GF-D8 (cell line): ENCODE measurements at regions not wholly inside any gene's neighbourhood (a gene's known extent, or its start where the extent isn't known, plus 50 kb on each side); places are given as distances from the start of the nearest gene placed in this dataset.
"Not testable (repeated sequence)": the region's sequence is repeated elsewhere in the genome, so short reads cannot be mapped to it uniquely, and the experiment has no call there.

Experiments used
- DNase-seq: peaks from one replicate; lab custom pipeline; 2025; lab: John Stamatoyannopoulos, UW

DNA sequence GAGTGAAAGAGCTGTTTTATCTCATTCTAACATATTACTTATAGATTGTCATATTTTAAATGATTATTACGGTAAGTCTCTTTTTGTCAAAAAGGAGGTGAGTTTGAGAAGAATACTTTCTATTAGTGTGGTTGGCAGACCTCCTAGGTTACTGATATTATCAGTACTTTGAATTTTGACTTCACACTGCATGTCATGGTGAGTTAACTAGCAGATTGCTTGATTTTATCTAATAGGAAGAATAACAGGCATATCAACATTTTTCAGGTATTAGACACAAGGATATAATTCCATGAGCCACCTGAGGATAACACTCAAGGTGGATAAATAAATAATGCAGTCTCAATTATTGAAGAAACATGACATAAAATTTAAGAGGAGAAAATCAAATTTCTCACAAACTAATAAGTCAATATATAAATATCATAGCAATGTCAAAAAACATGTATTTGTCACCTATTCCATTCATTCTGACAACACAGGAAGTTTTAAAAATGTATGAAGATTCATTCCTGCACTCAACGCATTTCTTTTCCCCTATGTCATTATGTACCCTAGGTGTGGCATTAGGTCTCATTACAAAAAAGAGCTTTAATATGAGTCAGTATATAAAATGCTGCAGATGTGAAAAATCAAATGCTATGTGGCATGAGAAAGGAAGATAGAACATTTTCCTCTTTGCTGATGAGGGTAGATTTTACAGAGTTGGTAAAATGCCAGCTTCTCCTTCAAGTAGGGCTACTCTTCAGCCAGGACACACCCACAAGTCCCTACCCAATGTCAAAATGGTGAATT is 1621.6 kb downstream of the REEP3 start:
- DNase-seq, result no peak

- DNase-seq, result no peak
These were observed 1622.5 kb downstream of the REEP3 start for GRCh38 chr10:65143723-65144122.

DNA sequence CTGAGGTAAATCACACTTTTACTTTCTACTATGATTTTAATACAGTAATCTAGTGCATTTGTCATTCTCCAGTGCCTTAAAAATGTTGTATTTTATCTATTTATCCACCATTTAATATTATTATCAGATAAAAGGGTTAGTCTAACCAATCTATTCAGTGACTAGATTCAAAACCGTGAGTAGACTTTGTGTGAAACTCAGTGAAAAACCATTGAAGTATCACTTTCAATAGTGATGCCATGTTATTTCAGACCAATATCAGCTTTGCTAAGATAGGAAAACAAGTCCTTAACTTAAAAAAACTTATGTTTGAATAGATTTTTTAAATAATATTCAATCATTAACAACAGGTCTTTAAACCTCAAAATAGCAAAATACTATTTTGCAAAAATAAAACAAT is 1628.7 kb downstream of the REEP3 start:
- no peak for DNase-seq

- DNase-seq, result no peak
These were observed 1645.1 kb downstream of the REEP3 start for GRCh38 chr10:65166272-65166671.

DNA sequence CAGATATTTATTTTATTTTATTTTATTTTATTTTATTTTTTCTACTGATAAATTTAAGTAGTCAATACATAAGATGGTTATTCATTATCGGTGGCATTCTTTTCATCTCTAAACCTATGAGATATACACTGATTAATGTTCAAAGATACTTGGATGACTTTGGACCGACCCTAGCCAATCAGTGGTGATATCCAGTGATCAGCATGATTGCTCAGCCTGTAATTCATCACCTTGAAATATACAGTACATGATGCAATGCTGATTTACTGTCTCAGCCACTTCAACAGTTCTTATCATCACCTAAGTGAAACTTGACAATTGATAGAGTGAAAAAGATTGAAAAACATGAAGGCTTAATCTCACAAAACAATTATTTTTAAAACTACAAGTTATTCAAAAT is 1651.0 kb downstream of the REEP3 start:
- no peak for DNase-seq

DNA sequence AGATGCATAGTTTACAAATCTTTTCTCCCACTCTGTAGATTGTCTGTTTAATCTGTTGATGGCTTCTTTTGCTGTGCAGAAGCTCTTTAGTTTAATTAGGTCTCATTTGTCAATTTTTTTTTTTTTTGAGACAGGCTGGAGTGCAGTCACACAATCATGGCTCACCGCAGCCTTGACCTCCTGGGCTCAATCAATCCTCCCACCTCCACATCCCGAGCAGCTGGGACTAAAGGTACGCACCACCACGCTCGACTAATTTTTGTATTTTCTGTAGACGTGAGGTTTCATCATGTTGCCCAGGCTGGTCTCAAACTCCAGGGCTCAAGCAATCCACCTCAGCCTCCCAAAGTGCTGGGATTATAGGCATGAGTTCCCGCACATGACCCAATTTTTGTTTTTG is 1655.8 kb downstream of the REEP3 start:
- DNase-seq, result no peak

GRCh38 chr10:65183236-65183635 is 1662.0 kb downstream of the REEP3 start:
- no peak for DNase-seq

DNA sequence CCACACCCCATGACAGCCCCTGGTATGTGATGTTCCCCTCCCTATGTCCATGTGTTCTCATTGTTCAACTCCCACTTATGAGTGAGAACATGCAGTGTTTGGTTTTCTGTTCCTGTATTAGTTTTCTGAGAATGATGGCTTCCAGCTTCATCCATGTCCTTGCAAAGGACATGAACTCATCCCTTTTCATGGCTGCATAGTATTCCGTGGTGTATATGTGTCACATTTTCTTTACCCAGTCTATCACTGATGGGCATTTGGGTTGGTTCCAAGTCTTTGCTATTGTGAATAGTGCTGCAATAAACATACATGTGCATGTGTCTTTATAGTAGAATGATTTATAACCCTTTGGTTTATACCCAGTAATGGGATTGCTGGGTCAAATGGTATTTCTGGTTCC is 1665.5 kb downstream of the REEP3 start:
- DNase-seq, result not testable (repeated sequence)

- no peak for DNase-seq
These were observed 1672.9 kb downstream of the REEP3 start for GRCh38 chr10:65194126-65194525.

- no peak for DNase-seq
These were observed 1673.4 kb downstream of the REEP3 start for GRCh38 chr10:65194555-65194954.

GRCh38 chr10:65196111-65196510 is 1674.9 kb downstream of the REEP3 start:
- no peak for DNase-seq

- no peak for DNase-seq
These were observed 1676.7 kb downstream of the REEP3 start for GRCh38 chr10:65197935-65198334.

DNA sequence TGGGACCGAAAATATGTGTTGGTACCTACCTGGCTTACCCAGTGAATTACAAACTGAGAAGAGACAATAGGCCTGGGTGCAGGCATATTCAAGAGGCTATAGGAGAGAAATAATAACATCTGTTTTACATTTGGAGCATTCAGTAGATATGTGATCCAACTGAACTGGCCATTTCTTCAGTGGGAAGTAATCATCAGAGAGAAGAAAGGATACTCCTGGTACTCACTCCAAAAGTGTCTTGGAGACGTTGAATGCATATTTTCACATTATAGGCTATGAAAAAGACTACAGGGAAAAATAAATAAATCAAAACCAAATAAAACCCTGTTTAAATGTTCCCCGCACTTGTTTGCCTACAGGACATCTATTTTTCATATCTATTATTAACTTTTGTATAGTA is 1680.3 kb downstream of the REEP3 start:
- no peak for DNase-seq

GRCh38 chr10:65204999-65205398 is 1683.8 kb downstream of the REEP3 start:
- DNase-seq, result no peak

- no peak for DNase-seq
These were observed 1692.0 kb downstream of the REEP3 start for GRCh38 chr10:65213170-65213569.

GRCh38 chr10:65219444-65219843 is 1698.2 kb downstream of the REEP3 start:
- DNase-seq, result no peak

DNA sequence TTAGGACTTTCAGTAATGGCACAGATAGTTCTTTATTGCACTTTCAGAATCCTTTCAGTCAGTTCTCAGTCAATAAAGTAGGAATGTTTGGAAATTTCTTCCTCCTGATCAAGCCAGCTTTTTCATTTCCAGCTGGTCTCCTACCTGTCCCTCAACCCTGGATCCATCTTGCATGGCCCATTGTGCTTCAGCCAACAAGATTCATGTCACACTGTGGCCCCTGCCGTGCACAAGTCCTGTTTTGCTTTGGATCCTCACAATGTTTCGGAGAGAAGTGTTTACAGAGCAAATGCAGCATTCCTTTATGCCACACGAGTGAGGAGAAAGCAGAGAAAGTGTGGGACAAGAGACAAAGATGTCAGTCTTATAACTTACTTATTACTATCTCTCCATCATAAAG is 1694.7 kb upstream of the LRRTM3 start:
- no peak for DNase-seq

- DNase-seq, result no peak
These were observed 1691.6 kb upstream of the LRRTM3 start for GRCh38 chr10:65234261-65234660.

GRCh38 chr10:65235266-65235665 is 1690.6 kb upstream of the LRRTM3 start:
- no peak for DNase-seq

GRCh38 chr10:65235846-65236245 is 1690.0 kb upstream of the LRRTM3 start:
- no peak for DNase-seq

DNA sequence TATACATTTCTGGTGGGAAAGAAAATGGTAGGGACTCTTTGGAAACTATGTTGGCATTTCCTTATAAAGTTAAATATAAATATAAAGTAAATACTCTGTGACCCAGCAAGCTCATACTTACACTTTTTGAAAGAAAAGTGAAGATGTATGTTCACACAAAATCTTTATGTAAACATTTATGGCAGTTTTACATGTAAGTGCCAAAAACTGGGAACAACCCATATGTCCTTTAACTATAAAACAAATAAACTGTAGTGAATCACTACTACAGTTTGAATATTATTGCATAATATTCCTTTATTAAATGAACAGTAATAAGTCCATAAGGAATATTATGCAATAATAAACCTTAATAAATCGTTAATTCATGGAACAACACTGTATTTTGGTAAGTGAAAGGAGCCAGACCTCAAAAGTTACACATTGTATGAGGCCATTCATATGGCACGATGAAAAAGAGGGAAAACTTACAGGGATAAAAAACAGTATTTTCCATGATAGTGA is 1660.3 kb upstream of the LRRTM3 start:
- no peak for DNase-seq

DNA sequence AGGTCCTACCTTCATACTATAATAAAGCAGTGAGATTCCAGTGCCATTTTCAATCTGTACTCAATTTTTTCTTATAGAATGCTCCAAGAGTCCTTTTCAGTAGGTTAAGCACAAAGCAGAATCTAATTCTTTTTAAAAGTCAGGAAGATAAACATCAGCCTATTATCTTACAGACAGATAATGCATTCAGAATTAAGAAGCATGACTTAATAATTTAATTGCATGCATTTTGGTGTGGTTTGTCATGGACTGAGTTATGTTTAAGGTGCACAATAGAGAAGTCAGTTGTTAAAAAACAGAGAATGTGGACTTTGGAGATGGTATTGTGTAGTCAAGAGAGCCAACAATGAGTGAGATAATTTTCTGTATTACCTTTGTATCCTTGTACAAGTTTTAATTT is 1656.3 kb upstream of the LRRTM3 start:
- not testable (repeated sequence) for DNase-seq

DNA sequence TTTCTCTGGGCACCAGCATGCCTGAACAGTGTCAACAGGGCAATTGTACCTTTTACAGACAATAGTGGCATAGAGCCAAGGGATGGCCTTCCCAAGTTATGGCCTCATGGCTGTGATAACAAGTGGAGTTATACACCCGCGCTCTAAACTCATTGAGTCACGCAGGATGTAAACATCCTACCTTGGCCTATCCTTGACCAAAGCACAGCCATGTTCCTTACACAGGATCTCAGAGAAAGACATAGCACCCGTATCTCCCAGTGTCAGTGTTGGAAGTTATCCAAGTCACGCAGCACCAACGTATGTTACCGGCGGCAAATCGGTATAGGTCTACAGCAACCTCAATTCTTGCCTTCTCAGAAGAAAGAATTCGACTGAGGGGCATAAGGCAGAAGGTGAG is 1654.9 kb upstream of the LRRTM3 start:
- no peak for DNase-seq

DNA sequence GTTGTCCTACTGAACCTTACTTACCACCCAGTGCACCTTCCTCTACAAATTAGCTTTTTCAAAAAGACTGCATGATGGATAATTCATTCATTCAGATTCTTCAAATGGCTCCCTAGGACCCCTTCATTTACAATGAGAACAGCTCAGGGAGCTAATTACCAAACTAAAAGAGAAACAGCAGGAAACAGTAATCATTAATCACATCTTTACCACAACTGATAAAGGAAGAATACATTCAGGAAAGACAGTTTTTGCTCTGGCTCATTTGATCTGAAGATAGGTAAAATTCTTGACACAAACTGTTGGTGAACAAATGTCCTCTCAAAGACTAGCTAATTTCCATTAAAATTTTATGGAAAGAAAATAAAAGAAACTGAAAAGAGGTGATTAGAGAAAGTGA is 1652.7 kb upstream of the LRRTM3 start:
- no peak for DNase-seq
